Heart left ventricle (tissue), 16 donors: ENCODE measurements at regions not wholly inside any gene's neighbourhood (a gene's known extent, or its start where the extent isn't known, plus 50 kb on each side); places are given as distances from the start of the nearest gene placed in this dataset.

Experiments used
- ATAC-seq, 4 donors: fragments of 200-7000 bp; cut with Tn5 transposase; one replicate each; pipeline ENCODE4 v1.9.1; 2020 to 2022; ENCODE audit warnings: moderate library complexity in 4 of 4, mild to moderate bottlenecking in 3 of 4, moderate number of reproducible peaks in 1 of 4
- DNase-seq, 5 donors: peaks; one replicate each; pipeline ENCODE4 v3.0.0-alpha.2; 2020
- H3K27ac ChIP-seq, 12 donors: fragments of 200-600 bp; sonication (generic) in 4 of 12; one replicate each; pipeline versions ENCODE4 v1.5.0 to v1.8.0; 2016 to 2022; ENCODE audit warnings: mild to moderate bottlenecking in 2 of 12
- H3K27me3 ChIP-seq, 9 donors: fragments of 200-600 bp; sonication (generic) in 2 of 9; one replicate each; pipeline versions ENCODE4 v1.5.1 to v1.8.0; 2016 to 2022; ENCODE audit warnings: mild to moderate bottlenecking in 3 of 9
- H3K36me3 ChIP-seq, 9 donors: fragments of 200-600 bp; sonication (generic) in 2 of 9; one replicate each; pipeline versions ENCODE4 v1.5.0 to v1.8.0; 2018 to 2022; ENCODE audit warnings: mild to moderate bottlenecking in 2 of 9
- H3K4me1 ChIP-seq, 12 donors: fragments of 200-600 bp; sonication (generic) in 4 of 12; one replicate each; pipeline versions ENCODE4 v1.5.0 to v1.8.0; 2016 to 2022; ENCODE audit warnings: mild to moderate bottlenecking in 3 of 12
- H3K4me3 ChIP-seq, 12 donors: fragments of 200-600 bp; sonication (generic) in 4 of 12; one replicate each; pipeline versions ENCODE4 v1.5.0 to v1.8.0; 2017 to 2022; ENCODE audit warnings: mild to moderate bottlenecking in 9 of 12, moderate library complexity in 4 of 12
- H3K9me3 ChIP-seq, 12 donors: fragments of 200-600 bp; sonication (generic) in 4 of 12; one replicate each; pipeline versions ENCODE4 v1.5.0 to v1.8.0; 2016 to 2022; ENCODE audit warnings: mild to moderate bottlenecking in 1 of 12
- CTCF ChIP-seq, 12 donors: fragments of 200-600 bp; sonication (generic) in 4 of 12; IDR thresholded peaks; one replicate each; pipeline versions ENCODE4 v1.5.0 to v1.8.0; 2018 to 2022; ENCODE audit warnings: antibody characterized with exemption in 12 of 12, mild to moderate bottlenecking in 5 of 12
- POLR2A ChIP-seq, 2 donors: fragments of 450-650 bp; IDR thresholded peaks; one replicate each; pipeline ENCODE4 v1.6.1; 2017; ENCODE audit warnings: antibody characterized with exemption in 2 of 2, mild to moderate bottlenecking in 2 of 2, moderate library complexity in 2 of 2
- WGBS, 4 donors: extraction: QIAGEN DNeasy Blood & Tissue Kit in 2 of 4; methylation state at CpG; one replicate each; pipeline versions ENCODE4 v1.1.5 to v1.1.7; 2013 to 2018; 5-methylcytosine and 5-hydroxymethylcytosine counted together
- intact Hi-C, 10 donors: fragments of 100-400 bp; cut with DNase I; formaldehyde crosslinking; loops; one replicate each; pipeline versions ENCODE4 v1.11.1 to v1.14.2; 2022
- donor health status: ischemic (EF 13 %, LVEDD 7.1; RV severe dilation, severe dysfunction).
- donor health status: healthy with polysubstance abuse.
- donor health status: DM: no; HTN: yes; CAD: no.
- donor health status: DM: no; HTN: no; CAD: no.
- donor health status: ischemic (EF 25% LVEDD 6.9; RV normal size, moderate dysfunction).
- donor health status: ischemic (EF 25% LVEDD 5.7; RV mildly dilated, moderate dysfunction).
- donor health status: healthy.
- donor health status: DM: yes; HTN: yes; CAD: no.
- donor health status: ischemic (EF 35%, LVEDD 5.7; RV mildly dilated, moderate dysfunction).
- donor health status: nonischemic (EF 11% LVEDD 7.7; RV severe dilation, severe dysfunction).
- donor health status: DM: yes; HTN: yes; CAD: no.
- donor health status: PGD.
- donor health status: ischemic (EF 29% LVEDD 5.4; RV normal size, mild dysfunction).
- donor health status: nonischemic (EF 23%, LVEDD 6.1; RV moderate dilation, normal function).

- H3K27me3 ChIP-seq, result no peaks in the 10 kb centered on the region
- H3K4me3 ChIP-seq, result no peak overlapping the region
- H3K9me3 ChIP-seq, result no peaks in the 10 kb centered on the region
- intact Hi-C loops, result no loop called here
- DNase-seq (no peak), ATAC-seq (no peak)
- H3K4me1 ChIP-seq, result no peaks in the 10 kb centered on the region
- TF ChIP-seq CTCF (IDR thresholded peaks at IDR 0.05) (no peak), POLR2A (IDR thresholded peaks at IDR 0.05) (no peak)
- H3K36me3 ChIP-seq, result no peaks in the 10 kb centered on the region
- 79 to 85% (median 84%) methylated on average over 3 of the region's 3 CpGs for WGBS, 4 donors
- H3K27ac ChIP-seq, result no peak overlapping the region
Measured at GRCh38 chr5:109496112-109496511, 86.3 kb upstream of the PJA2 start.

DNA sequence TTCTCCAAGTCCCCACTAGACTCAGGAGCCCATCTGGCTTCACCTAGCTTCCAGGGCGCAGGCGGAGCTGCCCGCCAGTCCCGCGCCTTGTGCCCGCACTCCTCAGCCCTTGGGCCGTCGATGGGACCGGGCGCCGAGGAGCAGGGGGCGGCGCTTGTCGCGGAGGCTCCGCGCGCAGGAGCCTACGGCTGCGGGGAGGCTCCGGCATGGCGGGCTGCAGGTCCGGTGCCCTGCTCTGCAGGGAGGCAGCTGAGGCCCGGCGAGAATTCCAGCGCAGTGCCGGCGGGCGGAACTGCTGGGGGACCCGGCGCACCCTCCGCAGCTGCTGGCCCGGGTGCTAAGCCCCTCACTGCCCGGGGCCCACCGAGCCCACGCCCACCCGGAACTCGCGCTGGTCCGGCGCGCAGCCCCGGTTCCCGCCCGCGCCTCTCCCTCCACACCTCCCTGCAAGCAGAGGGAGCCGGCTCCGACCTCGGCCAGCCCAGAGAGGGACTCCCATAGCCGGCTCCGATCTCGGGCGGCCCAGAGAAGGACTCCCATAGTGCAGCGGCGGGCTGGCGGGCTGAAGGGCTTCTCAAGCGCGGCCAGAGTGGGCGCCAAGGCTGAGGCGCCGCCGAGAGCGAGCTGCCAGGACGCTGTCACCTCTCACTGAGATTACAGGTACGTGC is 78.1 kb upstream of the PJA2 start:
- Histone ChIP-seq H3K27me3 (no peaks in the 10 kb centered on the region), H3K4me1 (peaks cover 0 to 22% (median 10%) of the 10 kb centered on the region in 12 donors), H3K27ac (no peak overlapping the region), H3K9me3 (no peaks in the 10 kb centered on the region), H3K4me3 (no peak overlapping the region), H3K36me3 (no peaks in the 10 kb centered on the region)
- ATAC-seq (no peak), DNase-seq (no peak)
- no peak for TF ChIP-seq POLR2A (IDR thresholded peaks at IDR 0.05)
- TF ChIP-seq CTCF (IDR thresholded peaks at IDR 0.05), result no peak
- intact Hi-C loops, result loop anchor here in 1 of 10 donors (10.0 kb wide), 1 partner anchor 197 kb away; the partner anchor contains the start of gene MAN2A1
- 96 to 97% (median 97%) methylated on average over 23 to 65 of the region's 65 CpGs for WGBS, 4 donors

DNA sequence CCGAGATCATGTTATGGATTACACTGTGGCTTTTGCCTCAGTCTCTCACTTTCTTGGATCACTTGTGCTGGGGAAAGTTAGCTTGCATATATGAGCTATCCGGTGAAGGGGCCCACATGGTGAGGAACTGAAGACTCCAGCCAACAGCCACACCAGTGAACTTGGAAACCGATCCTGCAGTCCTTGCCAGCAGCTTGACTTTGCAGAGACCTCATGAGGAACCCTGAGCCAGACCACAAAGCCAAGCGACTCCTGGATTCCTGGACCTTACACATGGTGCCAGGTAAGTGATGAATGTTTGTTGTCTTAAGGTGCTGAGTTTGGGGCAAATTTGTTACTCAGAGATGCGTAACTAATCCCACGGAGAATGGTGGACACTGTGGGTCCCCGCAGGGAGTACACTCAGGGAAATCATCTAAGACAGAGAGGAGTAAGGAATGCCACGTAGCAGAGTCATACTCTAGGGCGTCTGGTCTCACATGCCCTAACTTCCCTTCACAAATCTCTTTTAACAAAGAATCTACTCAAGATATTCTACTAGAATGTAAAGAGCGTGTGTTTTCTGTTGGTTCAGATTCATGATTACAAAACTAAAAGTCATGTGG is 76.5 kb upstream of the PJA2 start:
- H3K4me1 ChIP-seq, result peaks cover 0 to 25% (median 10%) of the 10 kb centered on the region in 12 donors
- H3K27ac ChIP-seq, result no peak overlapping the region
- TF ChIP-seq CTCF (IDR thresholded peaks at IDR 0.05) (no peak), POLR2A (IDR thresholded peaks at IDR 0.05) (no peak)
- ATAC-seq (peak in 3 of 4 donors; percentile 49 to 80 (median 75)), DNase-seq (peak in 3 of 5 donors; percentile 24 to 59 (median 30))
- no peak overlapping the region for H3K4me3 ChIP-seq
- H3K9me3 ChIP-seq, result no peaks in the 10 kb centered on the region
- WGBS, 4 donors, result 69 to 76% (median 74%) methylated on average over 10 of the region's 10 CpGs
- intact Hi-C loops, result loop anchor here in 1 of 10 donors (10.0 kb wide), 1 partner anchor 198 kb away; the partner anchor contains the start of gene MAN2A1
- H3K36me3 ChIP-seq, result no peaks in the 10 kb centered on the region
- H3K27me3 ChIP-seq, result no peaks in the 10 kb centered on the region

DNA sequence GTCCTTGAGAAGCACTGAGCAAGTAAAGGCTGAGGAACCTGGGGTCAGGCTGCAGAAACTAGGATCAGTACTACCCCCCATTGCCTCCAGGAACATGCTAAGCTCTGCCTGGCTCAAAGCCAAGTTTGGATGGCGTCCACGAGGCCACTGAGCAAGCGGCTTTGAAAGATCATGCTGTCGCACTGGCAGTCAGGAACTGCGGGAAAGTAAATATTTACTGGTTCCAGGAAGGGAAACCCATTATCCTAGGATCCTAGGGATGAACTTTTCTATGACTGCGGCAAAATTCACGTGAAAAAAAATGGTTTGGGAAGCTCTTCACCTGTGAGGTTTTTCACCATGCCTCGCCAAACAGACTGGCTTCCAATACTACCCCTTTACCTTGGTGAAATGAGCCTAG is 75.3 kb upstream of the PJA2 start:
- Histone ChIP-seq H3K36me3 (no peaks in the 10 kb centered on the region), H3K27me3 (no peaks in the 10 kb centered on the region), H3K4me3 (peak overlapping the region in 1 of 12 donors; percentile 3), H3K9me3 (no peaks in the 10 kb centered on the region), H3K4me1 (peaks cover 0 to 25% (median 10%) of the 10 kb centered on the region in 12 donors), H3K27ac (no peak overlapping the region)
- peak; percentile 59 to 87 (median 69) for ATAC-seq
- 16 to 35% (median 24%) methylated on average over 8 of the region's 8 CpGs for WGBS, 4 donors
- intact Hi-C loops, result loop anchor here in 1 of 10 donors (10.0 kb wide), 1 partner anchor 200 kb away; the partner anchor contains the start of gene MAN2A1
- peak; percentile 48 to 79 (median 64) for DNase-seq
- TF ChIP-seq POLR2A (IDR thresholded peaks at IDR 0.05), result no peak
- no peak for TF ChIP-seq CTCF (IDR thresholded peaks at IDR 0.05)
